Dermis microvascular lymphatic vessel endothelial cell (primary cell): ENCODE measurements at regions not wholly inside any gene's neighbourhood (a gene's known extent, or its start where the extent isn't known, plus 50 kb on each side); places are given as distances from the start of the nearest gene placed in this dataset.

Experiments
- DNase-seq, 2 donors: peaks; one replicate each; pipeline versions ENCODE4 v3.0.0 to v3.0.0-alpha.2; 2010; ENCODE audit warnings: low read depth in 2 of 2

DNA sequence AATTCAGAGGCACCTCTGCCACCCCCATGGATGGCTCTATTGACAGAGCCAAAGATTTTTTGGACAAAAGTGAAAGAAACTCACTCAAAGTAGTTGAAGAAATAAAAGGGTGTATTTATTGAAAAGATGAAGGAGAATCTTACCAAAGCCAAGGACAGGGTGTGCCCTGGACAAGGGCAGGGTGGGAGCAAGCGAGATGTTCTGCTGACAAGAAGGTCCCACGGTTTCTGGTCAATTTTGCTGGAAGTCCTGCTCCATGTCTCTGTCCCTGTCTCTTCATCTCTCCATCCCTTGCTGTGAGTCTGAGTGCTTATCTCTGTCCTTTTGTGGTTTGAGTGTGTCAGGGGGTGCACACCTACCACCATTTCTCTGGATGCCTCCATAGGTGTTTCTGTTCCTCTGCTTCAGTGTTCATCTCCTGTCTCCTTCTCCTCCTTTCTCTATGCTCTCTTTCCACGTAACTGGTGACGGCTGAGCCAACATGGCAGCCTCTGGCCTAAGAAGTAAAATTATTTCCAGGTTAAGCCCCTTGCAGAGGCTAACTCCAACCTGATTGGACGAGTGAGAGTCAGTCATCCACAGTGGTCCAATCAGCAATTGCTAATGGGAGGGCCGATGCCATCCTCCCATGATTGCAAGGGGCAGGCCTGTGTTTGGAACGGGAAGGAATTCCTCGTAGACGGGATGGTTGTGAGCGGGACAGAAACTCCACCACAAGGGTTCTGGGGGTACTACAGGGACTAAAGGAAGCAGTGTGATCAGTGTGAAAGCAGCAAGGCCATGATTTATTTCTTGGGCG lies 502.1 kb upstream of the CDH4 start:
- DNase-seq = no peak

DNA sequence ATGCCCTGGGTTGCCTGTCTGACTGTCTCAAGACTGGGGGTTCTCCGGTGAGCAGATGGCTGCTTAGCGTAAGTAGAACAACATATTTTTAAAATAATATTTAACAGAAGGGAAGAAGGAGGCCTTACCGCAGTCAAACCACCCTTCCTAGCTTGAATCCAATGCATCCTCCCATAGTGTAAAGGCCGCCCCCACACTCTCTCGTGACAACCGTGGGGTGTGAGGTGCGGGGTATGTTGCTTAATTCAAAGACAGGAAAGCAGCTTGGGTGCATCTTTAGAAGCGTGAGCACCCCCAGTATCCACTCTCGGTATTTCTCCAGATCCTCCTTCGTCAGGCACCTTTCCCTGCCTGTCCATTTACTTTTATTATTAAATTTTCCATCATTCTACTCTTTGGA lies 501.2 kb upstream of the CDH4 start:
- DNase-seq = no peak

DNA sequence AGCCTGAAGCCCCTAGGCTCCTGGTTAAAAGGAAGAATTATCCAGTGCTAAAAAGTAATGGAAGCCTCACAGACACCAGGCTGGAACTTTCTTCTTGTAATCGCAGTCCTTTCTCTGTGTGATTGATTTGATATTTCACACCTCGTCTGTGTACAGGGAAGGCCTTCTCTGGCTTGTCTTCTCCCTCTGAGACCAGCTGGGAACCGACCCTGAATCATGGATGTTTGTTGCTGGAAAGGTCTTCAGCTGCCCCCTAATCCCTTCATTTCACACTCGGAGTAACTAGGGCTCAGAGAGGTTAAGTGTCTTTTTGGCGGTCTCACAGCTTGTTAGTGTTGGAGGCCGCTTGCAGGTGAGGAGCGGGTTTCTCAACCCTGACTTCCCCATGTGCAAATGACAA lies 500.2 kb upstream of the CDH4 start:
- DNase-seq = no peak

DNA sequence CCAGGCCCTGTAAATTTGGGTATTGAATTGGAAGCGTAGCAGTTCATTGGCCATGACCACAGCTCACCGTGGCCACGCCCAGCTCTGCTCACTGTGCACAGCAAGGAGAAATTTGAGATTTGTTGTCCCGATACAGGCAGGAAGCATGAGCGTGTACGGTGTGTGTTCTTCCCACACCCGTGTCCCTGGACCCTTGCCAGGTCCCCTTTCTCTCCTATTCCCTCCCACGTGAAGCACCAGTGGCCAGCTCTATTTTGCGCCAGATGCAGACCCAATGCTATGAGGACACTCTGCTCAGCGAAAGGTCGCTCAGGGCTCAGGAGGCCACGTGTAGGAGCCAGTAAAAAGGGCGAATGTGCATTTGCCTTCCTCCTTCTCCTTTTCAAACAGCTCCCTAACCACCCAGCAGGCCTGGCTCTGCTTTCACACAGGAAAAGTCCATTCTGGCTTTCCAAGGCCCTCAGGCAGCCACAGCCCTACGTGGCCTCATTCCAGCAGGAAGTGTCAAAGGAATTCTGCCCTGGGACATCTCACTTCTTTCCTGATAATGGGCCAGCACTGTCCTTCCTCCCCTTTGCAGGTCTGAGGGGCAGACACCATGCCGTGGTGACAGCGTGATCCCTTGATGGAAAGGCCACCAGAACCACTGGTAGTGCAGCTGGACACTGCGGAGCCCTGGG lies 499.2 kb upstream of the CDH4 start:
- DNase-seq = no peak

DNA sequence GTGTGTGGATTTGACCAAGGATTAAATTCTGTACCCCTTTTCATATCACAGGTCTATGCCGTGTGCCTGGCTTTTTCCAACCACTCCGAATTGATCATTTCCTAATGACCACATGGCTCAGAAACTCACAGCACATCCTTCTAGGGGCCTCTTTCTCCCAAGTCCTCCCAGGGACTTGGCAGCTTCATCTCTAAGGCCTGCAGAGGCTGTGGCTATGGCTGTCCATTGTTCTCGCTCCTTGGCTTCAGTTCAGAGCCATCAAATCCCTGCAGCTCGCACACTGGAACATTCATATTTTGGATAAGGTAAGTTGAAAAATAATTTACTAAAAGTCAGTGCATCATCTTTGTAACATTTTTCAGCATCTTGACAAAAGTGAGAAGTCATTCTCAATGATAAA lies 497.2 kb upstream of the CDH4 start:
- no peak for DNase-seq

DNA sequence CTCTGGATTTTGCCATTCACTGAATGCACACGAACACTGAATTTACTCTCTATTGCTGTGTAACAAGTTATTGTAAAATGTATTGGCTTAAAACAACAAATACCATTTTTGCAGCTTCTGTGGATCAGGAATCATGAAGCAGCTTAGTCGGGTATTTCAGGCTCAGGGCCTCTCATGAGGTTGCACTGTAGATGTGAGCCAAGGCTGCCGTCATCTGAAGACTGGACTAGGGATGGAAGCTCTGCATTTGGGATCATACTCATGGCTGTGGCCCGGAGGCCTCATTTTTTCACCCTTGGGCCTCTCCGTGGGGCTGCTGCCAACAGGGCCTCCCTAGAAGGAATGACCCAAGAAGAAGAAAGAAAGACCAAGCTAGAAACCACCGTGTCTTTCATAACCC lies 492.4 kb upstream of the CDH4 start:
- no peak for DNase-seq

DNA sequence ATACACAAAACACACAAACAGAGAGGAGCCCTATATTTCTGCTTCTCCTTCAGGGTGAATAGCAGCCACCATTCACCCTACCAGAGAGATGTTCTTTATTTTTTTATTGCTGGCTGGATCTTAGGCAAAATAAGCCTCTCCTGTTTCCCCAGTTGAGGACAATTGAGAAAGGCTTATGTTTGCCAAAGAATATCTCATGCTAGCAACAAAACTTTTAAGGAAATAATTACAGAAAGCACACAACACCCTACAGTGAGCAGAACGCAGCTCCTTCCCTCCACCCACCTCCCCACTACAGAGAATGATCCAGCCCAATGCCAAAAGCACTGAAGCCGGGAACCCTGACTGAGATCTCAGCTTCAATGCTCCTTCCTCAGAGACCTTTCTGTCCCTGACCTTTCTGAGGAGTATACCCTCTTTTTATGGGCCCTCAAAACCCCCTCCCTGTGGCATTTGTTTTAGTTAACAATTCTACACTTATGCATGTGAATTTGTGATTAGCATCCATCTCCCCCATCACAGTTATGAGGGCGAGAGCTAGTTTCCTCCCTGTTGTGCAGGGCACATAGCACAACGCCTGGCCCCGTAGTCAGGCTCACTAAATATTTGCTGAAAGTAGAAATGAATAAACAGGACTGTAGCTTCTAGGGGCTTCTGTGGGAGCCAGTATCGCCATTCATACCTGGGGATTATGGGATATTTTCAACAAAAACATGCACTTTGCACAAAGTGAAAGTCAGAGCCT lies 491.6 kb upstream of the CDH4 start:
- no peak for DNase-seq

DNA sequence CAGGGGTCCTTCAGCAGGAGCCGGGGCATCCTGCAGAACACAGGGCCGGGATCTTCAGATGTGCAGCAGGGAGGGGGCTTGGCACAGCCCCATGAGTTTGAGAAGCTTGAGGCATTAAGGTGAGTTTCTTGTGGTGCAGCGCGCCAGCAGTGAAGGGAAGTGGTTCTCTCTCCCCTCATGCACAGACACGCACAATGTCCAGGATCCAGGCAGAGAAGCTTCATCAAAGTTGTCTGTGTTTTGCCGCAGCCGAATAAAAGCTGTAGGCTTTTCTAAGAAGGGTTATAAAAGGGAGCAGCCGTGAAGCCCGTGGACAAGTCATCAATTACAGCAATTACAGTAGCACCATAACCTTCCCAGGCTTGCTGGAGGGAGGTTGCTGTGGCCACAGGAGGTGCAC lies 491.0 kb upstream of the CDH4 start:
- DNase-seq = no peak

DNA sequence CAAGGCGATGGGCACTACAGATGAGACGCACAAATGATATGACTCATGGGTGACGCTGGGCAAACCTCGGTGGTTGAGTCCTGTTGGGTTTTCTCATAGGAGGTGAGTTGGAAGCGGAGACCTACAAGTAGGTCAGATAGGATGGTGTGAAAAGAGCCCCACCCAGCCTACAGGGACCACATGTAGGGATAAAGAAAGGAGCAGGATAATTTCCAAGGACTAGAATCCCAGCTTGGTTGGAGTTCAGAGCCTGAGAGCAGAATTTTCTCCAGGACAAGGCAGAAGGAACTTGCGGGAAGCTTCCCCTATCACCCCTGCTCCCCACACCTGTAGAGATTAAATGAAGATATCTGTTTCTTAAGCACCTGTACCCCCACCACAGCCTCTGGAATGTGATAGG lies 489.7 kb upstream of the CDH4 start:
- DNase-seq = no peak

DNA sequence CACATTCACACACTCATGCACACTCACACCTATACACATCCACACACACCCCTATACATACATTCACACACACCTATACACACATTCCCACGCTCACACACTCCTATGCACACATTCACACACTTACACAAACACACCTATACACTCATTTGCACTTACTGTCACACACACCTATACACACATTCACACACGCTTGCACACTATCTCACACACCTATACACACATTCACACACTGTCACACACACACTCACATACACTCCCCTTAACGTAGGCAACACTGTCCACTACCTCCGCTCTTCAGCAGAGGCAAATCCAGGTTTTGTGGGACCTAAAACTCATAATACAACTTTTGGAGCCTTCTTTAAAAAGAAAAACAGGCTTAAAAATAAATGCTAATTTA lies 487.7 kb upstream of the CDH4 start:
- DNase-seq = no peak

DNA sequence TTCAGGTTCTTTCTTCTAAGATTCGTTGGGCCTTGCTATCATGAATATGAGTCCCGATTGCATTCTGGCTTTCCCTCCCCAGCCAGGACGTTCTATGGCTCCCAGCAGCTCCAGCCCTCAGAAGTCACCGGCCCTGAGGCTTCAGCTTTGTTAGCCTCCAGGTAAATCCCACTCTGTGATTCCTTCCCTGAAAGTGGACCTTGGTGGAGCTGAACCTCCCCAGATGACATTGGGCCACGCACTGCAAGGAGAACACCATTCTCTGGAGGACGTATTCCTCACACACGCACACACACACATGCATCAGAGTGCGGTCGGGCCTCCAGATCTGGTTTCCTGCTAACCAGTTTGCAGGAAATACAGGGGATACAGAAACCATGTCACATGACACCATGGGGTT lies 487.3 kb upstream of the CDH4 start:
- no peak for DNase-seq

DNA sequence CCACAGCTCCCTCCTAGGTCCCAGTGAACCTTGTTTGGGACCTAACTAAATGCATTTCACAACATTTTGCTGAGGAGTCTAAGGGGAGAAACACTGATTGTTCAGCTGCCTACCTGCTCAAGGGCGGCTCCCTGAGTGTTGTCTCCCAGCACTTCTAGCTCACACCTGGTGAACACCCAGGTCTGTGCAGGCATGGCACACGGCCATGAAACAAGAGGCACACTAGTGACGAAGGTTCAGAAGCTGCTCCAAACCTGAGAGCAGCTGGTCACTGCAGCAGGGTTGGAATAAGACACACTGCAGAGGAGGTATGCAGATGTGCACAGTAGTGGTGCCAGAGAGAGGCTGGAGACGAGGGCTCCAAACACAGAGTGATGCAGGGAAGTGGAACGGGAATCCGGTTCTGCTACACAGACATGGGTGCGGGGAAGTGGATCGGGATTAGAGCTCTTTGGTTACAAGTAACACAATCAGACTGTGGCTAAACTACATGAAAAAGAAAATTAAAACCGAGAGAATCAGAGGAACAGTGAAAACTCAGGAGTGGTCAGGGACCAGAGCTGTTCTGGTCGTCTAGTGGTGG lies 486.1 kb upstream of the CDH4 start:
- DNase-seq = no peak

DNA sequence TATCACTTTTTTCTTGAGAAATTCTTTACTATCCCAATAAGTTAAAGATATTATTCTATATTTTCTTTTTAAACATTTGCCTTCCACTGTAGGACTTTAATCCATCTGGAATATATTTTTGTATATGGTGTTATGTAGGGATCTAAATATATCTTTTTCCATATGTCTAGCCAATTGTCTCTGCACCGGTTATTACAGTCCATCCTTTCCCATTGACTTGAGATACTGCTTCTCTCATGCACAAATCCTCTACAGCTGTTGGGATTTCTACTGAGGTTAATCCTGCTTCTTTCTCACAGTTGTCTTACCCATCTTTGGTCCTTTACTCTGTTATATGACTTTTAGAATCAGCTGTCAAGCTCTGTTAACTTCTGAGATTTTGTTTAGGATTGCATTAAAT lies 483.8 kb upstream of the CDH4 start:
- DNase-seq = no peak

DNA sequence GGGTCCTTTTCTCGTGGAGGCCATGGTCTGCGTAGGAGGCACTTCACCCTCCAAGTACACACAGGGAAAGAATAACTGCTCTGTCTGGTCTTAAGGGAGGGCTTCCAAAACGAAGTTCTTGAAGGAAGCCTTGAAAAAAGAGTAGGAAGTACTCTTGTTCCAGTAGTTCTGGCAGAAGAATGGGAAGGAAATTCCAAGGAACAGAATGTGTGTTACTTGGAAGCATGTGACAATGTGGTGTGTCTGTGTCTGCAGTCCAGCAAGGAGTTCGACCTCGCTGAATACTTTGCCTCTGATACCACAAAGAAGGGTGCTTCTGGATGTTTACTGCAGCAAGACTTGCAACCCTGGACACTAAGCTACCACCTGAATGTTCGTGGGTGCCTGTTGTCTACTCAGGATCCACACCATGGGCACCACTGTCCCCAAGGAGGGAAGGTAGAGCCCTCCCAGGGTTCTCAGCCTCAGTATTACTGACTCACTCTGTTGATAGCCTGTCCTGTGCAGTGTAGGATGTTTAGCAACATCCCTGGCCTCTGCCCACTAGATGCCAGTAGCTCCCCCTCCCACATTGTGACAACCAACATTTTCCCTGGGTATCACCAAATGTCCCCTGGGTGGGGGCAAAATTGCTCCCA lies 471.6 kb upstream of the CDH4 start:
- no peak for DNase-seq

DNA sequence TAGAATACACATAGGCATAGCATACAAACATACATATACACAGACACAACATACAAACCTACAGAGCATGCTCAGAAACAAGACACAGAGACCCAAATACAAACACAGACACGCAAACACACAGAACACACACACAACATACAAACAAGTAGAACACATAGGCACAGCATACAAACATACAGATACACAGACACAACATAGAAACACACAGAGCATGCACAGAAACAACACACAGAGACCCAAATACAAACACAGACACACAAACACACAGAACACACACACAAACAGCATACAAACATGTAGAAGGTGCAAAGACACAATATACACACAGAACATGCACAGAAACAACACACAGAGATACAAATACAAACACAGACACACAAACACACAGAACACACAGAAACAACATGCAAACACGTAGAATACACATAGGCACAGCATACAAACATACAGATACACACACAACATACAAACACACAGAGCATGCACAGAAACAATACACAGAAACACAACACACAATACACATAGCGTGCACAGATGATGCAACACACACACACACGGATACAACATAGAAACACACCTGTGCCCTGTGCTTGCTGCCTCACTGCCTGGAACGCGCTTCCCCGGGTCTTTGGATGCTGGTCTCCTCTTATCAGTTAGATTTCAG lies 469.0 kb upstream of the CDH4 start:
- no peak for DNase-seq

DNA sequence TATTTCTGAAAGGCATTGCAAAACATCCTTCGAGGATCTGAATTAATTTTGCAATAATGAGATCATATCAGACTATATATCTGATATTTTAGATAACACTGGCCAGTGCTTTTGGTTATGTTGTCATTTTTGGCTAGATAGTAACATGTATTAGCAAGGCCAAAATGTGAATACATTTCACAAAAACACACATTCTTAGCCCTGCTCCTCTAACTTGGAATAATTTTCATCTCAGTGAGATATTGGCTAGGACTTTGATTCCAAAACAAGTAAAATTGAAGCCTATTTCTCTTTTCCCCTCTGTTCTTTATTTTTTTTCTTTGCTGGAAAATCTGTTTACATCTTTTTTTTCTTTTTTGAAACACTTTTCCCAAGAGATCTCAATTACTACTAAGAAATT lies 466.8 kb upstream of the CDH4 start:
- no peak for DNase-seq

DNA sequence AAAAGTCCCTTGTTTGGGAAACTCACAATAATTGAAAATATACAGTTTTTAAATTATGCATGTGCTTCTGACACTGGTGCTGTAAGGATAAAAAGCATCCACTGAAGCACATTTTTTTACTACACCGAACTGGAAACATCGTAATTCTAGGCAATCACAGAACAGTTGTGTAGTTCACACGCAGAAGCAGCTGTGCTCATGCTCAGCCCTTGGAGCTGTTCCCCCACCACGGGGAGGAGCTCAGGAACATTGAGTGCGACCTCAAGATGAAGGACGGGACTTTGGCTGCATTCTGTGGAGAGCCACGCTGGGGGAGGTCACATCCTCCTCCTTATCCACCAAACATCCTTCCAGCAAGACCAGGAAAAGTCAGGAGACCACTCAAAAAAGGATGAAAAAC lies 466.3 kb upstream of the CDH4 start:
- no peak for DNase-seq

DNA sequence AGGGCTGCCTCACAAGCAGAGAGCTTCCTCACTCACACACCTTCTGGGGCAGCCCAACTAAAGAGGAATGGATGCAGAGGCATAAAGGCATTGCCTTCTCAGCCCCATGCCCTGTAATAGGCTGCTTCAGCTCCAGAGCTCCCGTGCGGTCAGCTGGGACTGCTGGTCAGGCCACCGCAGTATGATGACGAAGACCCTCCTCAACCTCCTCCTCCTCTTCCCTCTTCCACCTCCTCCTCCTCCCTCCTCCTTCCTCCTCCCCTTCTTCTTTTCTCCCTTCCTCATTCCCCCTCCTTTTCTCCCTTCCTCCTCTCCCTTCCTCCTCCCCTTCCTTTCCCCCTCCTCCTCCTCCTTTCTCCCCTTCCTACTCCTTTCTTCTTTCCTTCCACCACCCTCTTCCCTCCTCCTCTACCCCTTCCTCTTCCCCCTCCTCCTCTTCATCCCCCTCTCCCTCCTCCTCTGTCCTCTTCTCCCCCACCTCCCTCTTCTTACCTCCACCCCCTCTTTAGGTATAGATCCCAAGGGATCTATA lies 465.3 kb upstream of the CDH4 start:
- no peak for DNase-seq

DNA sequence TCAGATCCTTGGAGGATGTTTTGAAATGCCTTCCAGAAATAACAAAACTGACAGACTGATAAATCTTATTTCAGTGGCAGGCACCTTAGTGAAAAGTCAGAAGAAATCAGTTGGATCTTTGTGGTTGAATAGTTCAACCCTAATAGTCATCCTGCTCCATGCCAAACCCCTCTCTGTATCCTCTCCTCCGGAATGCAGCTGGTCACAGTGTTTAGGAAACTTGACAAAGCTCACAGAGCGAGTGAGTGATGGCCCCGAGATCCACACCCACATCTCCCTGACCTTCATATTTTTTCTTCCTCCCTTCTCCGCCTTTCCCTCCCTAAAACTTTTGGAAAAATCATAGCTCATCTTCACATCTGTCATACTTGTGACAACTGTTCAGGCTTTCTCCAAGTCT lies 464.8 kb upstream of the CDH4 start:
- DNase-seq = no peak

DNA sequence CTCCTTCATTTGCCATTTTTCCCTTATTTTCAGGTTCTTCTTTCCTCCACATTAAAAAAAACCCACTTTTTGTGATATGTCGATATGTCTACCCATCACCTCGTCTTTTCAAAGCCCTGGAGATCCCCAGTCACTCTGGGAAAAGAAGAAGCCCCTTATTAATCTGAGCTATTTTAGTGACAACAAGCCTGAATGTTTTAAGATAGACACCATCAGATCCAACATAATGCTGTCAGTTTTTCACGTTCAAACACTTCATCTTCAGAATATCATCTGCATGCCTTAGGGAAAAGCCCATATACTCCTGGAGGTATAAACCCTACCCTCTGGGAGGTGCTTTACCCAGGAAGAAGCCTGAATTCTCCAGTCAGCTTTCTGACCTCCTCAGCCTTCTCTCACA lies 464.0 kb upstream of the CDH4 start:
- DNase-seq = no peak

DNA sequence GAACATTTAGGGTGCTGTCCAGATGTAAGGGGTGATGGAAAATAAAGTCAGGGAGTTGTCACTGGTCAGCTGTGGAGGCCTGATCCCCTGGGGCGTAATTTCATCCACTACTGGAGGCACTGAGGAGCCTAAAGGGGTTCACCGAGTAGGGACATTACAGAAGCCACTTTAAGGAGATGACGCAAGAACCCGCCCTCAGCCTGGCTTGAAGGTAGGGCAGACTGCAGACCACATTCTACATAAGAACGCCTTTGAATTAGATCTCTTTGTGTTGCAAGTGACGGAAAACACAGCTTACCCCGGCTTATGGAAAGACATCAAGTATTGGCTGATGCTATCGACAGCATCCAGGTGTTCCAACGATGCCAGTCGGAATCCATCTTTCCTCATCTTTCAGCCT lies 462.7 kb upstream of the CDH4 start:
- DNase-seq = no peak
